ENCODE measurements at regions not wholly inside any gene's neighbourhood (a gene's known extent, or its start where the extent isn't known, plus 50 kb on each side); places are given as distances from the start of the nearest gene placed in this dataset.
"Not testable (repeated sequence)": the region's sequence is repeated elsewhere in the genome, so short reads cannot be mapped to it uniquely, and the experiment has no call there.

DNA sequence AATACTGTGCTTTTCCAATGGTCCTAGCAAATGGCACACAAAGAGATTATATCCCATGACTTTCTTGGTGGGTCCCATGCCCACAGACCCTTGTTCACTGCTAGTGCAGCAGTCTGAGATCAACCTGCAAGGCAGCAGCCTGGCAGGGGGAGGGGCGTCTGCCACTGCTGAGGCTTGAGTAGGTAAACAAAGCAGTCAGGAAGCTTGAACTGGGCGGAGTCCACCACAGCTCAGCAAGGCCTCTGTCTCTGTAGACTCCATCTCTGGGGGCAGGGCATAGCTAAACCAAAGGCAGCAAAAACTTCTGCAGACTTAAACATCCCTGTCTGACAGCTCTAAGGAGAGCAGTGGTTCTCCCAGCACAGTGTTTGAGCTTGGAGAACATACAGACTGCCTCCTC, 82.9 kb downstream of the ZNF737 start:
- no peak for DNase-seq

DNA sequence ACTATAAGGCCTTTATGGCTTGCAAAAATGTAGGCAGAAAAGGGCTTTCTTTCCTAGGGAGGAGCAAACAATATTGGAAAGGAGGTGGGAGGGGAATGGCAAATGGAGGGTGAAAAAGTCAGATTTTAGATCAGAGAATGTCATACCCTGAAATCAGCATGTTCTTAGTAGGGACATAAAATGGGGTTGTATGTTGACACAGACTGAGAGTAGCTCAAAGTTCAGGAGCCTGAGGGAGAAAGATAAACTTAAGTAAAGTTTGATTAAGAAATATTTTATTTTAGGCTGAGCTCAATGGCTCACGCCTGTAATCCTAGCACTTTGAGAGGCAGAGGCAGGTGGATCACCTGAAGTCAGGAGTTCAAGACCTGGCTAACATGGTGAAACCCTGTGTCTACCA, 83.8 kb downstream of the ZNF737 start:
- no peak for DNase-seq

DNA sequence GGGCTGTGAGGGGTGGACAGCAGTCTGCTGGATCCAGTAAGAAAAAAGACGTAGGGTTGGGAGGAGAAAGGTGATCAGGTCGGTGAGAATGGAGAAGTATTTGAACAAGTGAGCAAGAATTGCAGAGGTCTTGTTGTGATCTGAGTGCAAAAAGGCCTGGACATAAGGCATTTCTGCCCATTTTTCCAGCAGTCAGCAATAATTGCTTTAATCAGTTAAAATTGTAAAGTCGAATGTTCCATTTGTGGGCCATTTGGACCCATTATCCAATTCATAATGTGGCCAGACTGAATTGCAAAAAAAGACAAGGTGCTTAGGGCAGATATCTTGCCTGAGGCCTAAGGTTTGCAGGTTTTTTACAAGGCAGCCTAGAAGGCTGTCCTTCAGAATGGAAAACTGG, 86.1 kb downstream of the ZNF737 start:
- no peak for DNase-seq

DNA sequence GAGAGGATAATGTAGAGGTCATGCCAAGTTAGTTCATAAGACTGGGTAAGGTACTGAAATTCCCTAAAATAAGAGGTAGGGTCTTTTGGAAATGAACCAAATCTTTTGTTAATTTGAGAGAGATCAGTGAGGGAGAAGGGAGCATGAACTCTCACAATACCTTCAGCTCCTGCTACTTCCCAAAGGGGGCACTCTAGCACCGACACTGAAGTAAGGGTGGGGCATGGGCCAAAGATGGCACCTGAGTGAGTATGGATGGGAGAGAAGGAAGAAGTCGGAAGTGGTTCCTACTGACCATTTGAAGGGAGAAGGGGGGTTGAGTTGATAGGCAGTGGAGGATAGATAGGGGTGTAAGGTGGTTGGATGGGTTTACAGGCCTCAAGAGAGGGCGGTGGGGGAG, 86.6 kb downstream of the ZNF737 start:
- no peak for DNase-seq

DNA sequence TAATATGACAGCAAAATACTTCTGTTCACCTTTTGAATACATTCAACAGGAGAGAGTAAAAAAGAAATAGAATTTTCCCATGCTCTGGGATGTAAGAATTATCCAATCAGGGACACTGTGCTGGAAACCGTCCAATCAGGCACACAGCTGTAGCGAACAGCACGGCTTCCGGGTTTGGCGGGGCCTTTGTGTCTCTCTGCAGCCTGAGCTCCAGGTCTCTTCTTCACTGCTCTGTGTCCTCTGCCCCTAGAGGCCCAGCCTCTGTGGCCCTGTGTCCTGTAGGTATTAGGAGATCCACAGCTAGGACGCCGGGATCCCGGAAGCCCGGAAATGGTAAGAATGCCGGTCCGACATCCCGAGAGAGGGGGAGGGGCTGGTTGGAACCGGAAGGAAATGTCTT, 92.7 kb downstream of the ZNF737 start:
- DNase-seq: no peak

DNA sequence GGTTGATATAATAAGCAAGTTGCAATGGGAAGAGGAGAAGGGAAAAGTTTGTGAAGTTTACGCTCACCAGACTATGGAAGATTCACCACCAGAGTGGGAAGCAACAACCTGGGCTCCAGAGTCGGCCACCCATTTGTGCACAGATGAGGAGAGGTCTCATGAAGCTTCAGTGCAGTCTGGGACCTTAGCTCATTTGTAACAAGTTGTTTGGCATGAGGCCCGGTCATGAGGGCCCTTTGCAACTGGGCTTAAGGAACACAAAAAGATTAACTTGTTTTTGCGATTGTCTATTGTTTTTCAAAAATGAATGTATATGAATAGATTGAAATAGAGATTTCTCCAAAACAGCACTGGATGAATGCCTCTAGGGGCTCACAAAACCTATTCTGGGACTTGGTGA, 94.2 kb downstream of the ZNF737 start:
- no peak for DNase-seq

DNA sequence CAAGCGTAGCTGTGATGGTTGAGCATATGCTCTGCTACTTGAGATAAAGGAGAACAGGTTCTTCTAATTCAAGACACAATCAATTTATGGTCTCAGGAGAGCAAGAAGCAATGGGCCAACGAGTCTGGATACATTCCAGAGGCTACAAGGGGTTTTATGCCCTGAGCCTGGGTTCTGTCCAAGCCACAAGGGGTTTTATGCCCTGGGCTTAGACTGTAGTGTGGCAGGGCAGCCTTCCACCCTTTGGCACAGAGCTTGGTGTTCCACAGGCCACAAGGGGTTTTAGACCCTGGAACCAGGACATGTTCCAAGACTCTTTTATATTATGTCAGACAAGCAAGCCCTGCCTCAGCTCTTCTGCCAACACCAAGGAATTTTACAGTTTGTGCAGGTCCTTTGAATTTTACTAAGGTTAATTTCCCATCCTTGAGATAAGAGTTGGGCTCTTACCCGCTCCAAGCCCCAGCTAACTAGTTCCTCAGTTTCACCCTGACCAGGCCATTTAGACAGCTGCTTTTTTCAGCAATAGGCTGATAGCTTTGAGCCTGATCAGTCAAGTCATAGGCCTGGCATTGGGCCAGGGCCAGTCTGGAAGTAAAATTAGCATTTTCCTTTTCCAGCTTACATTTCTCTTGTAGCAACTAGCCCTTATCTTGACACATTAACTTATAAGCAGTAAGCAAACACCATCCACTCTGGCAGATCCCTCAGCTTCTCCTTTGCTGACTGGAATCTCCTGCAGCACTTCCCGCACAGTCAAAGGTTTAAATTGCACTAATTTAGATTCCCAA, 95.0 kb downstream of the ZNF737 start:
- DNase-seq: no peak

DNA sequence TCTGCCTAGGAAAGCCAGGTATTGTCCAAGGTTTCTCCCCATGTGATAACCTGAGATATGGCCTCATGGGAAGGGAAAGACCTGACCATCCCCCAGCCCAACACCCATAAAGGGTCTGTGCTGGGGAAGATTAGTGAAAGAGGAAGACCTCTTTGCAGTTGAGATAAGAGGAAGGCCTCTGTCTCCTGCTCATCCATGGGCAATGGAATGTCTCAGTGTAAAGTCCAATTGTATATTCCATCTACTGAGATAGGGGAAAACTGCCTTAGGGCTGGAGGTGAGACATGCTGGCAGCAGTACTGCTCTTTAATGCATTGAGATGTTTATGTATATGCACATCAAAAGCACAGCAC, 99.0 kb downstream of the ZNF737 start:
- DNase-seq: not testable (repeated sequence)

DNA sequence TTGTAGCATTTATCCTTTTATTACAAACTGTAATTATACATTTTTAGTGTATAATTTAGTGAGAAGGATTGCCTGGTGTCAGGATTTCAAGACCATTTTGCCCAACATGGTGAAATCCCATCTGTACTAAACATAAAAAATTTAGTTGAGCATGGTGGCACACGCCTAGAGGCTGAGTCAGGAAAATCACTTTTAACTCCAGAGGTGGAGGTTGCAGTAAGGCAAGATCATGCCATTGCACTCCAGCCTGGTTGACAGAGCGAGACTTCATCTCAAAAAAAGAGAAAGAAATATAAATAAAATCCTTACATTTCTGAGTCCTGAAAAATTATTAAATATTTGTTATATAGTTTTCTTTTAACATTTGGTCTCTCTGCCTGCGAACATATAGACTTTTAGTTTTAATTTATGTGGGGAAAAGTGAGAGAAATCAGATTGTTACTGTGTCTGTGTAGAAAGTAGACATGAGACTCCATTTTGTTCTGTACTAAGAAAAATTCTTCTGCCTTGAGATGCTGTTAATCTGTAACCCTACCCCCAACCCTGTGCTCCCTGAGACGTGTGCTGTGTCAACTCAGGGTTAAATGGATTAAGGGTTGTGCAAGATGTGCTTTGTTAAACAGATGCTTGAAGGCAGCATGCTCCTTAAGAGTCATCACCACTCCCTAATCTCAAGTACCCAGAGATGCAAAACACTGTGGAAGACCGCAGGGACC, 99.5 kb downstream of the ZNF737 start:
- not testable (repeated sequence) for DNase-seq

DNA sequence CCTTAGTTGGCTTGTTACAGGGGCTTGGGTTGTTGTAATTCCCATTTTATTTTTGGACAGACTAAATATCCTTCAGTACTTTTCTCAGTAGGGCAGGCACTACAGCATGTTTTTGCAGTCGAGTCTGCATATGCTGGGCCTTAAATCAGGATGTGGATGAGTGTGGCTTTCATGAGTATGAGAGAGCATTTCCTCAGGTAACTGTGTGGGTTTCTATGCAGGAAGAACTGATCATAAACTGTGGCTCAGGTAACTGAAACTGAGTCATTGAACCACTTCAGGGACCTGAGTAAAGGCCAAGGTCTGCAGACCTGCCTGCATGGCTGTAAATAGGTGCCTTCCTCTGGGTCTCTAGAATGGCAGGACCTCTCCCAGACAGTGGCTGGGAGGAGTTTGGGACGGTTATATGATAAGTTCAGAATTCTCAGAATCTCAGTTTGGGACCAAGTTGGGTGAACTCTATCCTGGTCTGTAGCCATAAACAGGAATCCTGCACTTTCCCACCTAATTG, 112.1 kb downstream of the ZNF737 start:
- no peak for DNase-seq

DNA sequence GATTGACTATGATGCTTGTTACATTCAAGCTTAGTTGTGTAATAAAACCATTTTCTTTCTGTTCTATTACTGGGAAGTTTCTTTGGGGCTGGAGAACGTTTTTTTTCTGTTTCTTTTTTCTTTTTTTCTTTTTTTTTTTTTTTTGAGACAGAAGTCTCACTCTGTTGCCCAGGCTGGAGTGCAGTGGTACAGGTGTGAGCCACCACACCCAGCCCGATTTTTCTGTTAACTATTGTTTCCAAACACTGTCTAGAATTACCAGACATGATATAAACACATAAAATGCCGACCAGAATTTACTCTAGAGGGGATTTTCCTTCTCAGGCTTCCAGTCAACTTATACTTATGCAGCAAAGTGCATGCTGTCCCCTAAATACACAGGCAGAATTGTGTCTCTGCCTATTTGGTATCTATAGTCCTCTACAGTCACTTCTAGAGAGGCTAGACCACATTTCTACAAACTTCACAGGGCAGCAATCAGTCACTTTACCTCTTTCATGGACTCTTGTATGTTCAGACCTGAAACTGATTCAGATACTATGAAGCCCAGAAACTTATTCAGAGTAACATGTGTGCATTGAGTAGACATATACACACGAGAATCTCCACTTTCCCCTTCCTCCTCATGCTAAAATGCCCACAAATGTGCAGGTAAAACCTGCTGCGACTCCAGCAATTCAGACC, 121.2 kb downstream of the ZNF737 start:
- DNase-seq: no peak

DNA sequence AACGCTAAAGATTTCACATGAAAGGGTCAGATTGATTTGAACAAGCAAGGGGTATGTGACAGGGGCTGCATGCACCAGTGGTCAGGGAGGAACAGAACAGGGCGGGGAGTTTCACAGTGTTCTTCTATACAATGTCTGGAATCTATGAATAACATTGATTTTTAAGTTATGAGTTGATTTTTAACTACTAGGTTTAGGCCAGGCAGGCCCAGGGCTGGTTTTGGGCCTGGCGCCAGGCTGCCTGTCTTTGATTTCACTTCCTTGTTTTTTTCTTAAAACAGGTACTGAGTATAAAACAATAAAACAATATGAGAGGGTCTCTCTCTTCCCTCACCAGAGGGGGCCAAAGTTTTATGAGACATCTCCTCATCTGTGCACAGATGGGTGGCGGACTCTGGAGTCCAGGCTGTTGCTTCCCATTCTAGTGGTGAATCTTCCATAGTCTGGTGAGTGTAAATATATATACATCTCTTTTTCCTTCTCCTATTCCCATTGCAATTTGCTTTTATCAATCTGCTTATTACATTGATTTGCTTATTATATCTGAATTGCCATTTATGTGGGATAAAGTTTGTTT, 133.2 kb downstream of the ZNF737 start:
- DNase-seq: not testable (repeated sequence)

DNA sequence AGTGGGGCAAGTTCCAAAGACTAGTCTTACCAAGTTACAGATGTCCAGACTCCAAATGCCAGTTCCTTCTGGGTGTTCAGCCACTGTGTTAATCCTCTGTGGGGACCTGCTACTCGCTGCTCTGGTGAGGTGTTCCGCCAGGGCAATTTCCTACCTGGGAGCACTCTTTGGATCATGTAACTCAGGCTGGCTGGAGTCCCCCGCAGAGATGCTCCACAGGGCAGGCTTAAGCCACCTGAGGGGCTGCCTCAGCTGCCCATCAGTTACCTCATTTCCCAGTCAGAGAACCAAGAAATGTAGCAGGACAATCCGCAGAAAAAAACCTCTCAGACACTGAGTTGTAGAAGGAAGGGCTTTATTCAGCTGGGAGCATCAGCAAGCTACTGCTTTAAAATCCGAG, 133.8 kb downstream of the ZNF737 start:
- DNase-seq: no peak

DNA sequence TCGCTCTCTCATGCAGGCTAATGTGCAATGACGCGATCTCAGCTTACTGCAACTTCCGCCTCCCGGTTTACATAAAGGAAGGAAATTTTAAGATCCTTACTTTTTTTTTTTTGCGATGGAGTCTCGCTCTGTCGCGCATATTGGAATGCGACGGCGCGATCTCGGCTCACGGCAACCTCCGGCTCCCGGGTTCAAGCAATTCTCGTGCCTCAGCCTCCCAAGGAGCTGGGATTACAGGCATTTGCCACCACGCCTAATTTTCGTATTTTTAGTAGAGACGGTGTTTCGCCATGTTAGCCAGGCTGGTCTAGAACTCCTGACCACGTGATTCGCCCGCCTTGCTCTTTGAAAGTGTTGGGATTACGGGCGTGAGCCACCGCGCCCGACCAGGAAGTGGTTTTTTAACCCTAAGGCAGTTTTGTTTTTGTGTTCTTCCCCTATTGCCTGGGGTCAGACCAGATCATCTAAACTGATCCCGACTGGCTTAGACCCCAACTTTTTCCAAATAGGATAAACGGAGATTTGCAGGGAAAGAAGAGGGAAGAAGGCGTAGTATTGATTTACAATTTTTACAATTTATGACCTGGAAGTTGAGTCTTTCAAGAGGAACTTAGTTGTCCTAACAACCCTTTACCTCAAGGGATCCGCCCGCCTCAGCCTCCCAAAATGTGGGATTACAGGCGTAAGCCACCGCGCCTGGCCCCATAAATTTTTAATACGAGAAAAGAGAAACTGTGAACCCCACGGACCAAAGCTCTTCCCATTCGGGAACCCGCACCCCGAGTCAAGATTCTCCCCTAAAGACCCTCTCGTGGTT, 142.0 kb downstream of the ZNF737 start:
- DNase-seq: peak; percentile 2

DNA sequence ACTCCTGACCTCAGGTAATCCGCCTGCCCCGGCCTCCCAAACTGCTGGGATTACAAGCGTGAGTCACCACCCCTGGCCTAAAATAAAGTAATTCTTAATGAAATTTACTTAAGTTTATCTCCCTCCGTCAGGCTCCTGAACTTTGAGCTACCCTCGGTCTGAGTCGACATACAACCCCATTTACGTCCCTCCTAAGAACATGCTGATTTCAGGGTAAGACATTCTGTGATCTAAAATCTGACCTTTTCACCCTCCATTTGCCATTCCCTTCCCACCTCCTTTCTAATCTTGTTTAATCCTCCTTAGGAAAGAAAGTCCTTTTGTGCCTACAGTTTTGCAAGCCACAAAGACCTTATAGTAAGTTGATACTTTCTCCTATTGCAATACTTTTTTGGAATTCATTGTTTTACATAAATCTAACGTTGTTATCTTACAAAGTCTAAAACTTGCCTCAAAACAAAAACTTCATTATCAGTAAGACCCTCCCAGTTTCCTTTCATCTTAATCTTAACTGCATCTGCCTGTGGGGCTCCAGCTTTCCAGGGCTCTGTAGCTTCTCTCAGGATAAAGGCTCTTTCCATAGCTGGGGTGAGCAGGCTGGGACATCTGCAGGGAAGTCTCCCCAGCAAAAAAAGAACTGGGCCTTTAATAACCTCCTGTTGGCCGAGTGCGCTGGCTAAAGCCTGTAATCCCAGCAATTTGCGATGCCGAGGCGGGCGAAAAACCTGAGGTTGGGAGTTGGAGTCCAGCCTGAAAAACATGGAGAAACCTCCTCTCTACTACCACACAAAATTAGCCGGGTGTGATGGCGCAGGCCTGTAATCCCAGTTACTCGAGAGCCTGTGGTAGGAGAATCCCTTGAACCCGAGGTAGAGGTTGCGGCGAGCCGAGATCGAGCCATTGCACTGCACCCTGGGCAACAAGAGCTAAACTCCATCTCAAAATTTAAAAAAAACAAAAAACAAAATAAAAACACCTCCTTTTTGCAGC, 143.1 kb downstream of the ZNF737 start:
- no peak for DNase-seq

DNA sequence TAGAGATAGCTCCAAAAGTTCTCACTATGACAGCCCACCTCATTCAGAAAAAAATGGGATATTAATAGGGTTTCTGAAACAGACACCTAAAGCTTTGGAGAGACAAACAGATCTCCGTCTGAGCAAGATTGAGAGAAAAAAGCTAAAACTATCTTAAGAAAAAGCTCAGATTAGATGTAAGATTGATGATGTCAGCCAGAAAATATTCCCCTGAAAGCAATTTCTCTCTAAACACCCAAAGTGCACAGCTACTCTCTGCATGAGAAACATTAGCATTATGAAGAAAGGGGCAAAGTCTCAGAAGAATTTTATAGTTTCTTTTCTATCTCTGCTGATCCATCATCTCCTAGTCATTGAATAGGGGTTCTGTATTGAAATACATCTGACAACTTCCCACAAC, 148.9 kb downstream of the ZNF737 start:
- no peak for DNase-seq

DNA sequence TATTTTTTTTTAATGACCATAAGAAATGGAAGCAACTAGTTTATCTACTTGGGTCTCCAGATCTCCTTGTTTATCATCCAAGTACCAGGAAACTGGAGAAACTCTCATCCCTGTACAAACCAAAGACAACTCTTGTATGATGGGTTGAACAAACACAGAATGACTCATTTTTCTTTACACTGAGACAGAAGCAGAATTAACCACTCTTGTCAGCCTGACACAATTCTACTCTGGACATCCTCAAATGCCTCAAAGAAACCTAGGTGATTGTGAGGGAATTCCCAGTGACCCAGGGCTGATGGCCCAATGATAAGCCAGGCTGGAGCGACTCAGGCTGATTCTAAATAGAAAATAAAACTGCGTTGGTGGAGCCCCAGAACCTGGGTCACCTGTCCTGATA, 151.5 kb downstream of the ZNF737 start:
- DNase-seq: no peak

DNA sequence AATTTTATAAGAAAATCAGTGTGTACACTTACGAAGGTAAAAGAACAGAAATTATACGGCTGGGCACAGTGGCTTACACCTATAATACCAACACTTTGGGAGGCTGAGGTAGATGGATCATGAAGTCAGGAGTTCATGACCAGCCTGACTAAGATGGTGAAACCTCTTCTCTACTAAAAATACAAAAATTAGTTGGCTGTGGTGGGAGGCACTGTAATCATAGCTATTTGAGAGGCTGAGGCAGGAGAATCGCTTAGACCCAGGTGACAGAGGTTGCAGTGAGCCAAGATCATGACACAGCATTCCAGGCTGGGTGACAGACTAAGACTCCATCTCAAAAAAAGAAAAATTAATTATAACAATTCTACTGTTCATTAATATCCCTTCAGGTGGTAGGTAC, 151.9 kb downstream of the ZNF737 start:
- no peak for DNase-seq

DNA sequence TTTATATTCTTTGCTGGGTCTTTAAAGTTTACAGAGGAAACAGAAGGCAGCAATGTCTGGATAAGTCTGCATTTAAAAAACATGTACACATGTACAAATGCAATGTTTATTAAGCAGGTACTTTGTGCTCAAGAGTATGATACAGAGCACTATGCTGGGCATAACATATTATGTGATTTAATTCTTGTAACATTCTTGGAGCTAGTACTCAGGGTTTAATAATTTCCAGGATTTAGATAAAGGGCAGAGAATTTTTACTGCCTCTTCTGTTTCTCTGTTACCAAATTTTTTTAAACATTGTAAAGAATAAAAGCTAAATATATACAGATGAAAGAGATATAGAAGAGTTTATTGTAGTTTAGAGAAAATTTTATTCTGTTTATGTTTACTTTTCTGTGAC, 152.7 kb downstream of the ZNF737 start:
- DNase-seq: no peak

DNA sequence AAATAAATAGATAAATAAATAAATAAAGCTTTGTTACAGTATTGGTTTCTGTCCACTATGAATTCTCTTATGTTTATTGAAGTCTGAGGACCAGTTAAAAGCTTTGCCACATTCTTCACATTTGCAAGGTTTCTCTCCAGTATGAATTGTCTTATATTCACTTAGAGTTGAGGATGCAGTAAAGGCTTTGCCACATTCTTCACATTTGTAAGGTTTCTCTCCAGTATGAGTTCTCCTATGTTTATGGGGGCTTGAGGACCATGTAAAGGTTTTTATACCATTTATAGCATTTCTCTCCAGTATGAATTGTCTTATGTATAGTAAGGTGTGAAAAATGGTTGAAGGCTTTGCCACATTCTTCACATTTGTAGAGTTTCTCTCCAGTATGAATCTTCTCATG, 168.3 kb downstream of the ZNF737 start:
- DNase-seq: no peak

DNA sequence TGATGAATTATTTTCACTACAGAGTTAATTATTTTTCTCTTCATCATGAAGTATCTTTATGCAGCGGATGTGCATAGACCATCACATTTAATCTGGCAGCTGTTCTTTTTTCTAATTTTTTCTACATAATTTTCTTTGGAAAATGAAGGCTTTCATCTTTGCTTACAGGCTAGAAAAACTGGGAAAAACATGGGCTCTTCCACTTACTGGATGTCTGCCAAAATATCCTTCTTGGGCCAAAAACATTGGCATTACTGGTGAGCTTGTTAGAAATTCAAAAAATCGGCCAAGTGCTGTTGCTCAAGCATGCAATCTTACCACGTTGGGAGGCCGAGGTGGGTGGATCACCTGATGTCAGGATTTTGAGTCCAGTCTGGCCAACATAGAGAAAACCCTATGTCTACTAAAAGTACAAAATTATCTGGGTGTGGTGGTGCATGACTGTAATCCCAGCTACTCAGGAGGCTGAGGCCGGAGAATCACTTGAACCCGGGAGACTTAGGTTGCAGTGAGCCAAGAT, 176.8 kb downstream of the ZNF737 start:
- no peak for DNase-seq
